Stimulated activated CD4-positive, alpha-beta T cell treated with anti-CD3 and anti-CD28 coated beads, Interleukin-15, amount 100 ng/mL, for 24 hours (primary cell): ENCODE measurements at regions not wholly inside any gene's neighbourhood (a gene's known extent, or its start where the extent isn't known, plus 50 kb on each side); places are given as distances from the start of the nearest gene placed in this dataset.
"Not testable (repeated sequence)": the region's sequence is repeated elsewhere in the genome, so short reads cannot be mapped to it uniquely, and the experiment has no call there.

Source experiments
- DNase-seq: peaks from one replicate; pipeline ENCODE4 v3.0.0-alpha.2; 2020

DNA sequence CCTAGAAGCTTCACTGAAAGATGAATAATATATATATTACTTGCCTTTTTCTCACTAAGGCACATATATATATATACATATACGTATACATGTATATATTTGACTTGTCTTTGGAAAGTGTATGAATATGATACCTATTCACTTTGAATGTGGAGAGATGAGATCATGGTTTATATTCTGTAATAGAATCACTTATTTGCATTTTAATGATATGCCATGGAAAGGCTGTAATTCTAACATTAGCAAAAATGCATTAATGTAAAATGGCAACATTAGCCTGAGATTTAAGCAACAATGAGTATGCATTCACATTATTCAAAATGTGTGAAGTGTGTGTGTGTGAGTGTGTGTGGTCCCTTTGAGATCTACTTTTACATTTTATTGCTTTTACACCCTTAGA lies 54.5 kb upstream of the PRKD1 start:
- no peak for DNase-seq

DNA sequence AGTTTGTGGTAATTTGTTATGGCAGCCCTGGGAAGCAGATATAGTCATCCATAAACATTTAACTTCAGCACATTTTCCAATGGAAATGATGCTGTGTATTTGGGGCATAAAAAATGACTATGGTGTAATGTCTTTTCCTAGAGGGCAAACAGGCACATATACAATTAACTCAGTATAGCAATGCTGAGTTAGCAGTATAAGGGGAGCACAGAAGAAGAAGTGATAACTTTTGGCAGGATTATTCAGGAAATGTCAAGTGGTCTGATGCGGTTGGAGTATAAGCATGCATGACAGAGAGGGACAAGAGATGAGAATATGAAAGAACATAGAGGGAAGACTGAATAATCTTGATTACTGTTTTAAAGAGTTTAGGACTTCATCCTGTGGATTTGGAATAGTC lies 55.3 kb upstream of the PRKD1 start:
- no peak for DNase-seq

DNA sequence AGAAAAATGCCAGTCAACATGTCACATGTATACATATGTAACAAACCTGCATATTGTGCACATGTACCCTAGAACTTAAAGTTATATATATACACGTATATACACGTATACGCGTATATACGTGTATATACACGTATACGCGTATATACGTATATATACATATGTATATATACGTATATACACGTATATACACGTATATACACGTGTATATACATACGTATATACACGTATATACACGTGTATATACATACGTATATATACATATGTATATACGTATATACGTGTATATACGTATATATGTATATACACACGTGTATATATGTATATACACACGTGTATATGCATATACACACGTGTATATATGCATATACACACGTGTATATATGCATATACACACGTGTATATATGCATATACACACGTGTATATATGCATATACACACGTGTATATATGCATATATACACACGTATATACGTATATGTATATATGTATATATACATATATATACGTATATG lies 62.8 kb upstream of the PRKD1 start:
- not testable (repeated sequence) for DNase-seq

DNA sequence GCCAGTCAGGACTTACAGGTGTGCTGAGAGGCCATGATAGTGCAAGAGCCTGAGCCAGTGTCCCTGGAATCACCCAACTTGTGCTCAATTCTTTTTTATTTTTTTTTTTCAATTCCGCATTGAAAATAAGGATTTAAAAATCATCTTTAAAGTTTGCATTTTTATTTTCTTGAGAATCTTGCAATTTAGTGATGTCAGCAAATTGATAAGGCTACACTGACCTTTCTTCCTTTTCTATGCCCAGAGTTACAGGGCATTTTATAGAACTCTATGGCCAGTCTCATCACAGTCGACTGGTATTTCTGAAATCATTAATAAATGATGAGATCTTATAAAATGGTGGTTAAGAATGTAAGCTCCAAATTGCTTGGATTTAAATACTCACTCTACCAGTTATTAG lies 63.3 kb upstream of the PRKD1 start:
- no peak for DNase-seq

DNA sequence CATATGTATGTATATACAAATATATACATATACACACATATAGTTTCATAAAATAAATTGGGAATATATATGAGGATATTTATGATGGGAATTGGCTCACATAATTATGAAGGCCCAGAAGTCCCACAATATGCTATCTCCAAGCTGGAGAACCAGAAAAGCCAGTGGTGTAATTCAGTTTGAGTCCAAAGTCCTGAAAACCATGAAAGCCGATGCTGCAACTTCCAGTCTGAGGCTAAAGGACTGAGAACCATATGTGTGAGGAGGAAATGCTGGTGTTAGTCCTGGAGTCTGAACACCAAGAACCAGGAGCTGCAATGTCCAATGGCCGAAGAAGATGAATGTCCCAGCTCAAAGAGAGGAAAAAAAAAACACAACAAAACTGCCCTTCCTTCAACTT lies 65.5 kb upstream of the PRKD1 start:
- DNase-seq, result no peak

DNA sequence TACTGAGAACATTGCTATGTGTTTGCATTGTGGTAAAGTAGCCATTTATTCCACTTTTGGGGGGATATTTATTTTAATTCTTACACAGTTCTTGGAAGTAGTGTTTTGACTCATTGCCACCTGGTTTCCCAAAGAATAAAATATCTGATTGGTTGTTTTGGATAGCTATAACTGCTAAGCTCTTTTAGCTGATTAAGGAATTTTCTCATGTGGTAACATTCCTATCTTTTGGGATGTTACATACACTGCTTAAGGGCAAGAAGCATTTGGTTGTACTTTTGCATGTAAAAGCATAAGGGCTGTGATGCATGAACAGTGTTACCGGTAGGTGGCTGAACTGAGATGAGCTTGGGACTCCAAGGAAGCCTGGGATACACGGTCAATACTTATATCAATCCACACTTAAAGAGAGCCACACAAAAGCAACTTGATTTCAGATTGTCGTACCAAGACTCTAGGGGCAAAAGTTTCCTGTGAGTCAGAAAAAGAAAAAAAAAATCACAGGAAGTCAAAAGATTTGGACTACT lies 71.4 kb upstream of the PRKD1 start:
- no peak for DNase-seq

DNA sequence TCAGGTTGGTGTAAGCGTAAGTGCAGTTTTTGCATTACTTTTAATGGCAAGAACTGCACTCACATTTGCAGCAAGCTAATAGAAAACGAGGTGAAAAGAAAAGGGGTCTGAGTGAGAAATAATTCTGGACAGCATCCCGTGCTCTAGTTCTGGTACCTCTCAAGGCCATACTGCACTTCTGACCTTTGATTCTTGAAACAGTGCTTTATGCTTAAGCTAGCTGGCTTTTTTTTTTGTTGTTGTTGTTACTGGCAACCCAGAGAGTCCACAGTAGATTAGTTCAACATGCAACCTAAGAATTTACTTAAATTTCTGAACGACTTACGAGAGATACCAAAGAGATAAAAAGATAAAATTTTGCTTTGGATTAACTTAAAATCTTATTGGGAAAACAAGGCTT lies 75.2 kb upstream of the PRKD1 start:
- no peak for DNase-seq

DNA sequence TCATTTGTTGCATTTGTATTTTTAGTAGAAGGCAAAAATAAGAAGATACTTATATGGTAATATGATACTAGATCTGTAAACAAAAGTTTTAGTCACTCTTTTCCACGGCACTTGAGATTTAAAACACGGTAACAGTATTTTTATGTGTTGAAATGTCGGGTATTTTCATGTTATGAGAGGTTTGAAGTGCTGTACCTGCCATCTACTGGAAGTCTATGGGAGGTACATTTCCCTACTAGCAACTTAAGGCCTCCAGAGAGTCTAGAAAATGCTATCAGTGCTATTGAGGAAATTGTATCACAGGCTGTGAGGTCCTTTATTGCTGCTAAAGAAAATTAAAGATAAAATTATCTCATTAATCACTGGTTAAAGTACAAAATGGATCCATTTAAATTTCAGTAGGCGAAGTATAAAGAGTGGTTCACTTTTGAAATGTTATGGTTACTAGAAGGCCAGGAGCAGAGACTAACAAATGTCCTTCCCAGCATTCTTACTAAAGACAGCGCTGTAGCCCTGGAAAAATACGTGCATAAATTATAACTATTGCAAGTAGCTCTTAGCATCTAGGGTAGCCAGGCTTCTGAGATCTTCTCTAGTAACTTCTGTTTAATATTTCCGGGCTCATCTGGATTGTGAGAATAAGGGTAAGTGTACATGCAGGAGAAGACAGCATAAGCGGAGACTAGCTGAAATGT lies 77.6 kb upstream of the PRKD1 start:
- DNase-seq, result no peak

DNA sequence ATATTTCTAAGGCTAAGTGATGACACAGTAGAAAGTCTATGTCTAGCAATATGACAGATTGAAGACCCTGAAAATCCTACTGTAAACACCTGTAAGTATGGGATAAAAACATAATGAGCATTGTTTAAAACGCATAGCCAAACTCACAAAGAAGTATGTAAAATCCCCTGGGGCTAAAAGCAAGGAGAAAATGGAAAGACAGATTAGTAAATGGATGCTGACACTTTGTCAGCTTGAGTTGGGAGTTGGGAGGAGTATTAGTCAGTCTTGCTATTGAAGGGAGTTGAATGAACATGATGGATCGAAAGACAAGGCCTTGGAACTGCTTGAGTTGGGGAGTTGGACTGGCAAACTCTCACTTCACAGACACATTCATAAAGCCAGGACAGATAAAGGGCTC lies 79.0 kb upstream of the PRKD1 start:
- DNase-seq, result no peak

DNA sequence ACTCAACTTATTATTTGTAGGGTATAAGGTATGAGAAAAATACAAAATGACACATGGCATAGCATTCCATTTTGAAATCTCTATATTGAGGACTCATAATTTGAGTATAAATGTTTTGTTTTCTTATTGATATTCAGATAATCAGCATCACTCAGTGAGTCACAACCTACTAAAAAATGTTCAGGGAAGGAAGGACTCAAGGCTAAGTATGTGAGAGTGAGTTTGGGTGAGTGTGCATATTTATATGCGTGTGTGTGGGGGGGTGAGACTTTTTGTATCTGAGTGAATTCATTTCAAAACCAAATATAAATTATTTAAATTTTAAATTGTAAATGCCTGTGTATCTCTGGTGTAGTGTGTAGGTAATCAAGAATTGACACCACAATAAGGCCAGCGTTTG lies 87.8 kb upstream of the PRKD1 start:
- no peak for DNase-seq

DNA sequence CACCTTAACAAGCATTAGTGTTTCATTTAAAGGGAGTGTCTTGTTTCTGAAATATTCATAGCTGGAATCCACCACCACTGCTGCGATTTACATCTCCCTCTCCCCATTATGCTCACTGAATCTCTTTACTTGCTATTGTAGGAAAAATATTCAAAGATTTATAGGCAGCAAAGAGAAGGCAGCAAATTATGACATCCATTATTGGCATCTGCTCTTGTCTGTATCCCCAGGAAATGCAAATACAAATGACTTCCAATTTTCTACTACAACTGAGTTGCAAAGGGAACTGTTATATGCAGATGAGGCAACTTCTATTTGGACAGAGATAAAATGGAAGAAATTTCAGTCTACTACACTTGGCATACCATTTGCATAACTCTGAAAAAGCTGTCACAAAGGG lies 88.4 kb upstream of the PRKD1 start:
- DNase-seq, result no peak

DNA sequence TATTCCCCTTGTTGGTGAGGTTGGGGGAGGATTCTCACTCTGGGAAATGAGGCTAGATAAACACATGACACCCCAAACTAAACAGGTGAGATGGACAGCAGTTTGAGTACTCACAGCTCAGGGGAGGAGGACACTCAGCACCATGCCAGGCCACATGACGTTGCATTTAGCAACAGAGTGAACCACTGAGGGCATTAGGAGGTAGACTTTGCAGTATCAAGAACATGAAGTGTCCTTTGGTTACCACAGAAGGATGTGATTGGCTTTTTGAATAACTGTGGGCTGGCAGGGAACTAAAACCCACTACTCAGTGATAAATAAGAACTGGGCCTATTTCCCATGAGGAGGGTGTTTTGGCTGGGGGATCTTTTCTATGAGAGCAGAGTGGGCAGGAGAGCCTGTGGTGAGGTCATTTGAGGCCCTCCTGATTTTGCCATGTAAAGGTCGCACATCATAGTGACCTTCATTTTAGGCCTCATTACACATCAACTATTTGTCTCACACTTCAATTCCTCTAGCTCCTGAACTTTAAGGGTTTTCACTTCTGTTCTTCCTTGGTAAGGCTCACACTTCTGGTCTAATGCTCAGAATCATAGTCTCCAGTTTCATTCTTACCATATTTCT lies 89.8 kb upstream of the PRKD1 start:
- DNase-seq, result no peak

DNA sequence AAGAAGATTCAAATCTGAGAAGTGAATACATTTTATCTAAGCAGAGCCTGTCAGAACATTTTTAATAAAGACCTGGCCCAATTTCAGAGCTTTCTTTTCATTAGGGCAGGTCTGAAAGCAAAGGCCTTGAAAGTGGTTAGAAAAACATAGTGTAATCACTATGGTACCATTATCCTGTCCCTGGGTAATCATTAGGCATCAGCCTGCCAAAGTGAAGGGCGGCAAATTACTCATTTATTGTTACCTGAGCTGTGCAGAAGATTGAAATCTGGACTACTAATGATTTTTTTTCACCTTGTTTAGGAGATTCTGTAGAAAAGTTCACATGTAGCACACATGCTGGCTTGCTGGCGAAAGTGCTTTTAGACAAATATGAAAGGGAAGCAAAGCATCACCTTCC lies 92.6 kb upstream of the PRKD1 start:
- no peak for DNase-seq

DNA sequence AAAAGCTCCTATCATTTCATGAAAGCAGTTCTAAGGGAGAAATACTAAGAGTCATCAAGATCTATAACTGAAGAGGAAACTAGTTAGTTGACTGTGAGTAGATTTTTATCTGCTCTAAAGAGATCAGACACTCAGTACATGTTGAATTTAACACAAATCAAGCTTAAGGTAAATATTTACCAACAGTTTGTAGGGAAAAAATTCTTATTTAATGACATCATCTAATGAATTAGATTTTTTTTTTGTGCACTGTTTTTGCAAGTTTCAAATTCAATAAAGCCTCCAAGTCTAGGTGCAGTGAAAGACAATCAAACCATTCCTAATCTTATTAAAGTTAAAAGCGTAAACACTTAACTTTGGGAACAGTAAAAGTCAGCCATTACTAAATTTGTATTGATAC lies 93.0 kb upstream of the PRKD1 start:
- no peak for DNase-seq

DNA sequence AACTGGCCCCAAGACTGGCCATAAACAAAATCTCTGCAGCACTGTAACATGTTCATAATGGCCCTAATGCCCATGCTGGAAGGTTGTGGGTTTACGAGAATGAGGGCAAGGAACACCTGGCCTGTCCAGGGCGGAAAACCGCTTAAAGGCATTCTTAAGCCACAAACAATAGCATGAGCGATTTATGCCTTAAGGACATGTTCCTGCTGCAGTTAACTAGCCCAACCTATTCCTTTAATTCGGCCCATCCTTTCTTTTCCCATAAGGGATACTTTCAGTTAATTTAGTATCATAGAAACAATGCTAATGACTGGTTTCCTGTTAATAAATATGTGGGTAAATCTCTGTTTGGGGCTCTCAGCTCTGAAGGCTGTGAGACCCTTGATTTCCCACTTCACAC lies 95.7 kb upstream of the PRKD1 start:
- DNase-seq, result not testable (repeated sequence)

DNA sequence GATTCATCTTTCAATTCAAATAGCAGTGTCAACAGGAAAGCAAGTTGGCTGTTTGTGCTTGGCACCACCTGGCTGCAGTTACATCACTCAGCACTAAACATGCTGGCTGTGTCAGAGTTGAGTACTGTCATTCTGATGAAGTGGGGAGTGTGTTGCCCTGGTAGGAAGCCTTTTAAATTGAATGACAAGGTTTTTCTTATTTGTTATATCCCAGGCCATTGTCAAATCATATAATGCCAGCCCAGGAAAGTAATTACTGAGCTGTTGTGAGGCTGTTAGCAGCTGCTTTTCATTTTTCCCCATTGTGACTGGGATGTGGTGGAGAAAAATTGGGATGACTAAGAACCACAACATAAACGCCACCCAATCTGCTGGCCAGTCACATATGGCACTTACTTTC lies 106.5 kb upstream of the PRKD1 start:
- DNase-seq, result no peak

DNA sequence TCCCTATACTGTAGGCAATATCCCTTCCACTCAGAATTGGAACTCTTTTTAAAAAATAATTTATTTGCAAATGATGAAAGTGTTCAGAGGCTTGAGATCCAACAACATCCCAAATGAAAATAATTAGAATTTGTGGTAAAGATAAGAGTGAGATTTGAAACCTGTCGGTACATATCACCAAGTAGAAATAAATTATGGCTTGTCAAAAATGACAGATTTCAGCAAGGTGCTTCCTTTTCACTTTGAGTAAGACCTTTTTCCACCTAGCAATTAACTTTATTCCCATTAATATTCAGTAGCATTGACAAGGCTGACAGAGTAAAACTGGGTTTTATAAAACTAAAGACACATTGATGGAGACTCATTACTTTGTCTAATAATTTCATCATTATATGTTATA lies 107.7 kb upstream of the PRKD1 start:
- no peak for DNase-seq

DNA sequence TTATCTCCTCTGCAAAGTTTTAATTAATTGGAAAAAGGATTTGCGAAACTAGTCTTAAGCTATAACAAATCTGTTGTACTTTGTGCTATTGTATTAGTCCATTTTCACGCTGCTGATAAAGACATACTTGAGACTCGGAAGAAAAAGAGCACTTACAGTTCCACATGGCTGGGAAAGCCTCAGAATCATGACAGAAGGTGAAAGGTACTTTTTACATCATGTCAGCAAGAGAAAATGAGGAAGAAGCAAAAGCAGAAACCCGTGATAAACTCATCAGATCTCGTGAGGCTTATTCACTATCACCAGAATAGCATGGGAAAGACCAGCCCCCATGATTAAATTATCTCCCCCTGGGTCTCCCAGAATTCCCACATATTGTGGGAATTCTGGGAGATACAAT lies 118.1 kb upstream of the PRKD1 start:
- no peak for DNase-seq

DNA sequence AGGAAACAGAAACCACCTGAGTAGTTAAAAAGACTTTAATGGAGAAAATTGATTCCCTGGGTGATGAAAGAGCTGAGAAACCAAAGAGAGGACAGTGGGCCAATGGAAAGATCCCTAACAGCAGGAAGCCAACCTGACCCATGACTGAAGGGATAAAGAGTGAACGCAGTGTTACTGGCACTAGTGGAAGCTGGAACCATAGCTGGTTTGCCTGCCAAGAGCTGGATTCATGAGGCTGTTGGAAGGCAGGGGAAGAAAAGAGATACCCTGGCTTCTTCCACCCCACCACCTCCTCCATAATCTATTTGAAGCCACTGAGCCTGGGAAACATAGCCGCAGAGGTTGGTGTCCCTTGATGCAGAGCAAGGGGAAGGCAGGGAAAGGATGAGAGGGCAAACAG lies 125.5 kb upstream of the PRKD1 start:
- no peak for DNase-seq

DNA sequence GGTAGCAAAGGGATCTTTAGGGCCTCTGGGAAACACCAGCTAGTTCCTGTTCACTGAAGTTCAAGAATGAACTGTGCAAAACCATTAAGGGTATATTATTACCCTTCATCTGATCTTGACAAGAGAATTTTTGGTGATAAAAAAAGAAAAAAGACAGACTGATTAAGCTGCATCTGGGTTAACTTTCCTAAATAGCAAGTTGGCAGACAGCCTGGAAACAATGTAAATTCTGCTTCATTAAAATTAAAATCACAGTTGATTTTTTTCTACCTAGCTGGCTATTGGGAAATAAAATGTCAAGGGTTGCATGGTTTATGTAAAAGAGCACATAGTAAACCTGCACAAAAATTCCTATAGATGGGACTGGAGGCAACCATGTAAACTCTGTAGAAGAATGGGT lies 126.6 kb upstream of the PRKD1 start:
- no peak for DNase-seq

DNA sequence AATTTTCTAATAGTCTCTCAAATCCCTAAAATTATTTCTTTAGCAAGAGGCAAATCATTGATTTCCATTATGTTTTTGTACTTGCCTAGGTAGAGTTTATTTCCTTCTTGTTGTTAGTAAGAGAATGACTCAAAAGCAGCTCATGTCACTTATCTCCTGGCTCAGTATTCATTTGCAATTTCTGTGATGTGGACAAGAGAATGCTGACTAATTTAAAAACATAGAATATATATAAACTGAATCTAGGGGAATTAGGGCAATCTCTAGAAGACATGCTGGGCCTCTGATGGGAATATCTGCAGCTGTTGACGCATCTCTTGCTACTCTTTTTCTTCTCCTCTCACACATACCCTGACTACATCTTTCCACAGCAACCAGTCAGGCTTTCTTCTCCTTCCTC lies 130.8 kb upstream of the PRKD1 start:
- DNase-seq, result no peak

DNA sequence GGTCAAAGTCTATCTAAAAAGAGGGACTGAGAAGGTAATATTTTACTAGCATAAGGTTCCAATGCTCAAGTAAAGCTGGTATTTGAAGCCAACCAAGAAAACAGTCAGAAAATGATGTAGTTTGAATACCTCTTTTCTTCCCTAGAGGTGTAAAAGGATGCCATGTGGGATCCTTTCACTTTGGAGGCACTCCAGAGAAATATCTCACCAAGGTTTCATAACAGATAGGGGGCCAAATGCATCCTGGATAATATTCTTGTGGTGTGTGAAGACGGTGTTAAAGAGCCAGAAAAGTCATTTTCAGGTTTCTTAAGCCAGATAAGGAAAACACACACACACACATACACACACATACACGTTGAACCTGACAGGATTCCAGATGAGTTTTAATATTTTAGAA lies 136.1 kb upstream of the PRKD1 start:
- no peak for DNase-seq

DNA sequence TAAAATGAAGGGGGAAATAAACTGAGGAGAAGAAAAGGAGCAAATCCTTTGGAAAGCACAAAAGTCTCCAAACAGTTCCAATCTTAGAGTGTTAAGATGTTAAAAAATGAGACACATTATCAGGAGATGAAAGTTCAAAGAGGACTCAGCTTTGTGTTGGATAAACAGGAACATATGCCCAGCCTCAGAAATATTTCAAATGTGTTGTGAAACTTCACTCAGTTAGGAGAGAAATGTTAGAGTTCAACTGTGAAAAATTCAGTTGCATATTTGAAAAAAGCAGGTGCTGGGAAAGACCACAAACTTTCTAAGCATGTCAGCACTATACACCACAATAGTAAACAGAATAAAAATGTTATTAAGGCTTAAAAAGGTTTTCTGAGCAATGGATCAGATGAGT lies 136.8 kb upstream of the PRKD1 start:
- no peak for DNase-seq

DNA sequence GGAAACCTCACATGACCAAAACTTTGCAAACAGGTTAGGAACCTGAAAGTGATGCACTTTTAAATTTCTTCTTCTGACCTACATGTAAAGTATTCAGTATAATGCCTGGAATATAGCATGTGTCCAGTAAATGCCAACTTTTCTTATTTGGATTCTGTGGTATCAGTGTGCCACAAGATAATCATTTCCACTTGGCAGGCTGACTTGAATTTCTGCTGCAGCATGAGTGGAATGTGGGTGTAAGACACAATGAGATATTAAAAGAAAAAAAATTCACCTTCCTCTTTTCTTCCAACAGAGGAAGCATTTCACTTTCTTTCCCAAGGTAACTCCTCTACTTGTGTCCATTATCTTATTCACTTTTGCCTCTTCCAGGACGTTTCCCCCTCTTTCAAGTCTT lies 141.9 kb upstream of the PRKD1 start:
- no peak for DNase-seq

DNA sequence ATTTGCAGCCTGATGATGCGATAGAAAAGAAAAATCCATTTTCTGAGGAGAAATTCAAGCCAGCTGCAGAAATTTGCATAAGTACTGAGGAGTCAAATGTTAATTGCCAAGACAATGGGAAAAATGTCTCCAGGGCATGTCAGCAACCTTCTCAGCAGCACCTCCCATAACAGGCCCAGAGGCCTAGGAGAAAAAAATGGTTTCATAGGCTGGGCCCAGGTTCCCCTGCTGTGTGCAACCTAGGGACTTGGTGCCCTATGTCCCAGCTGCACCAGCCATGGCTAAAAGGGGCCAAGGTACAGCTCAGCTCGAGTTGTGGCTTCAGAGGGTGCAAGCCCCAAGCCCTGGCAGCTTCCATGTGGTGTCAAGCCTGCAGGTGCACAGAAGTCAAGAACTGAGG lies 144.8 kb upstream of the PRKD1 start:
- DNase-seq, result not testable (repeated sequence)
